Activated CD8-positive, alpha-beta memory T cell treated with anti-CD3 and anti-CD28 coated beads for 4 hours (primary cell): ENCODE measurements at regions not wholly inside any gene's neighbourhood (a gene's known extent, or its start where the extent isn't known, plus 50 kb on each side); places are given as distances from the start of the nearest gene placed in this dataset.
"Not testable (repeated sequence)": the region's sequence is repeated elsewhere in the genome, so short reads cannot be mapped to it uniquely, and the experiment has no call there.

Source experiments
- DNase-seq, 2 donors: peaks; one replicate each; pipeline ENCODE4 v3.0.0-alpha.2; 2020; ENCODE audit warnings: low read depth in 2 of 2

DNA sequence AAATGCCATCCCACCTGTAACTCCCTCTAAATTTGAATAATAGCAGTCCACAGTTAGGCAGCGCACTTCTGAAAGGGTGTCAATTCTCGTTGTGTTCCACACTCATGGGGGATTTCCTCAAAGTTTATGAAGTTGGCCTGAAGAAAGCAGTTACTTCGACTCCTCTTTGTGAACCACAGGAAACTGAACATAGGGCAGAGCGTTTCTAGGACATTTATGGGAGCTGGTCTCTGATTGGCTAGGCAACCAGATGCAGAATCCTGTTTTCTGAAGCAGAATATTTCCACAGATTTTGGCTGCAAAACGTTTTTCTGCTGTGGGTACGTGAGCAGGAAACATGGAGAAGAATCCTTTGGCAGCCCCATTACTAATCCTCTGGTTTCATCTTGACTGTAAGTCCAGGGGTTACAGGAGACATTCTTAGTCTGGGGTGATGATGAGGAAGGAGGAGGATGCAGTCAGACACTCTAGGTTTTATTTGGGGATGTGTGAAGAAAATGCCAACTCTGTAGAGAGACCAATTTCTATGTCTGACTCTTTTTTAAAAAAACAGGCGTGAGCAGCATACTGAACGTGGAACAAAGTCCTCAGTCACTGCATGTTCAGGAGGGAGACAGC lies 431.5 kb upstream of the OR4E1 start:
- DNase-seq, result no peak

- DNase-seq, result not testable (repeated sequence)
Measured at GRCh38 chr14:22100764-22101120, 427.1 kb upstream of the OR4E1 start.

DNA sequence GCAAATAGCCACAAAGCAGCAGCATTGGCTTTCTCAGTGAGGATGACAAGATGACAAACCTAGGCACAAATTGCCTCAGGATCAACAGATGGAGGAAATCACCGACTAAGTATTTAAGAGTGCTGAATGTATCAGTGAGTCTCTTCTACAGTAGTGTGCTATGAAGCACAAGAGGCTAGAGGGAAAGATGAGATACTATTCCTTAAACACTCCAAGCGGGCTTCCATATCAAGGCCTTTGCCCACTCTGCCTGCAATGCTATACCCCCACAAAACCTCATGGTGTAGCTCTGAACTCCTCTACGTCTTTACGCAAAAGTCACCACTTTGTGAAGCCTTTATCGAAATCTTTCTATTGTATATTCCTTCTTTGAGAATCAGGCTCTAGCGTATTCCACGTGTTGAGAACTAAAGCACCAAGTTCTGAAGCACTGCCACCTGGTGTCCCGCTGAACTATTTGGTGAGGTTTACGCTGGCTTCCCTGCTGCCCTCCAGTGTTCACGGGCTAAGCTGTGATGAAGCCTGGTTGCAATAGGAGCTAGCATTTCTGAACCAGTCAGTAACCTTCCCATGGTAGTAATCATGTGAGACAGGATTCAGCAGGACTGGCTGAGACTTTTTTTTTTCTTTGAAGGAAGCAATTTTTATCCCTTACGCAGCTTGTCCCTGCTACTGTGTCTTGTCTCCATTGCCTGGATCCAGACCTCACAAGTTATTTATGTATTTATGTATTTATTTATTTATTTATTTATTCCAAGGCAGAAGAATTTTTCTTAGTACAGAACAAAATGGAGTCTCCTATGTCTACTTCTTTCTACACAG lies 426.5 kb upstream of the OR4E1 start:
- DNase-seq, result peak; percentile 11 to 16

- no peak for DNase-seq
Measured at GRCh38 chr14:22098435-22098834, 424.8 kb upstream of the OR4E1 start.

- no peak for DNase-seq
Measured at GRCh38 chr14:22097586-22098292, 424.1 kb upstream of the OR4E1 start.

DNA sequence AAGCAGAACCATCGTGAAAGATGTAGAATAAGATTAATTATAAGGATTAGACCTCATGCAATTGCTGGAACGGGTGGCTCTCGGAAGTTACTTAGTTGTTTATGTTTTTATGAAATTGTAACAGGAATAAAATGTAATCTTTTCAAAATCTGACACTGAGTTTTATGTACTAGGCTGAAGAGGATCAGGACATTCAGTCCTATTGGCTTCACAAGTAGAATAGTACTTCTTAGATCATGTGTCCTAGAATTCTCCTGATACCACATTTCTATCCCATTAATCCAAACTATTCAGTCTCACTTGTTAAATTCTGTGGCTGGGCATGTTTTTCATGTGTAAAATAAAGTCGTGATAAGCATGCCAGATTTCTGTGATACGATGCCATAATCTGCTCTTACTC lies 423.5 kb upstream of the OR4E1 start:
- no peak for DNase-seq

GRCh38 chr14:22096514-22096895 lies 422.9 kb upstream of the OR4E1 start:
- no peak for DNase-seq

GRCh38 chr14:22095860-22096513 lies 422.4 kb upstream of the OR4E1 start:
- DNase-seq, result no peak

GRCh38 chr14:22089940-22090339 lies 416.3 kb upstream of the OR4E1 start:
- no peak for DNase-seq

DNA sequence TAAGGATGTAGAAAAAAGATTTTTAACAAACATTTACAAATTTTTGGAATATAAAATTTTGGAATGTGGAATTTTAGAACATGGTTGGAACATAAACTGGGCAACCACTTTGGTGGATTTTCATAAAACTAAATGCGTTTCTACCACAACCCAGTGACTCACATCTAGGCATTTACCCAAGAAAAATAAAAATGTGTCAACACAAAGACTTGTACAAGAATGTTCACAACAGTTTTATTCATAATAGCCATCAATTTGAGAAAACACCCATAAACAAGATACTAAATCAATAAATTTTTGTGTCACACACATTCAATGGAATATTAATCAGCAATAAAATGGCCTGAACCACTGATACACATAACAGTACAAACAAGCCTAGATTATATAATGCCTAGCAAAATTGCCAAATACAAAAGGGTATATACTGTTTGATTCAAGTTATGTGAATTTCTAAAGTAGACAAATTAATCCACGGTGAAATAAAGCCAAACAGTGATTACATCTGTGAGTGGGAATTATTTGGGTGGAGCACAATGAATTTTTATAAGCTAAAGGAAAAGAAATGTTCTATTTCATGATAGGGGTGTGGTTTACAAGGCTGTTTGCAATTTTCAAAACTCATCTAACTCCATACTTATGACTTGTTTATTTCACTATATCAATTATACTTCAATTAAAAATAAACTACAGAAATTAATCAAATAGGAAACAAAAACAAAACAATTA lies 415.2 kb upstream of the OR4E1 start:
- no peak for DNase-seq

DNA sequence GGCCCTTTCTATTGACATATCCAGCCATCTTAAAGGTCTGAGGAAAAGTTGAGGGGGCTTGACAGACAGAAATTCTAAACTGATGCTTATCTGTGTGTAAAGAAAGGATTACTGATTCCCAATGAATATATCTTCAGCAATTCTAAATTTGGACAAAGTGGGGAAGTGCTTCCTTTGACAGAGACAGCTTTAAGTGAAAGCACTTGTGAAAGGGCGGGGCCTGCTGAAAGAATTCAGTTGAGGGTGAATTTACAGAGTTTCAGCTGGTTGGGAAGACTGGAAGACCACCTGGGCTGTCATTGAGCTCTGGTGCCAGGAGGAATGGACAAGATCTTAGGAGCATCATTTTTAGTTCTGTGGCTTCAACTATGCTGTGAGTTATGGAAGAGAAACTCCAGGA lies 412.5 kb upstream of the OR4E1 start:
- DNase-seq, result no peak

- no peak for DNase-seq
Measured at GRCh38 chr14:22084393-22085281, 411.0 kb upstream of the OR4E1 start.

- no peak for DNase-seq
Measured at GRCh38 chr14:22081337-22081736, 407.7 kb upstream of the OR4E1 start.

- no peak for DNase-seq
Measured at GRCh38 chr14:22079766-22080165, 406.1 kb upstream of the OR4E1 start.

GRCh38 chr14:22073801-22074200 lies 400.2 kb upstream of the OR4E1 start:
- DNase-seq, result no peak

DNA sequence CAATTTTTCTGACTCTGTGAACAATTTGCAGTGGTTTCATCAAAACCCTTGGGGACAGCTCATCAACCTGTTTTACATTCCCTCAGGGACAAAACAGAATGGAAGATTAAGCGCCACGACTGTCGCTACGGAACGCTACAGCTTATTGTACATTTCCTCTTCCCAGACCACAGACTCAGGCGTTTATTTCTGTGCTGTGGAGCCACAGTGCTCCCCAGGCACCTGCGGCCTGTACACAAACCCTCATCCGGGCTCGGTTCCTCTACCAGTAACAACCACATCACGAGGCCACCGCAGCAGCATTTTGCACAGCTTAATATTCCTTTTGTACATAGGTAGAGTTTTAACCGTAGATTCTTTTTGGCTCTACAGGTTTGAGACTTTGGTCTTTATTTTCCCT lies 397.4 kb upstream of the OR4E1 start:
- no peak for DNase-seq

DNA sequence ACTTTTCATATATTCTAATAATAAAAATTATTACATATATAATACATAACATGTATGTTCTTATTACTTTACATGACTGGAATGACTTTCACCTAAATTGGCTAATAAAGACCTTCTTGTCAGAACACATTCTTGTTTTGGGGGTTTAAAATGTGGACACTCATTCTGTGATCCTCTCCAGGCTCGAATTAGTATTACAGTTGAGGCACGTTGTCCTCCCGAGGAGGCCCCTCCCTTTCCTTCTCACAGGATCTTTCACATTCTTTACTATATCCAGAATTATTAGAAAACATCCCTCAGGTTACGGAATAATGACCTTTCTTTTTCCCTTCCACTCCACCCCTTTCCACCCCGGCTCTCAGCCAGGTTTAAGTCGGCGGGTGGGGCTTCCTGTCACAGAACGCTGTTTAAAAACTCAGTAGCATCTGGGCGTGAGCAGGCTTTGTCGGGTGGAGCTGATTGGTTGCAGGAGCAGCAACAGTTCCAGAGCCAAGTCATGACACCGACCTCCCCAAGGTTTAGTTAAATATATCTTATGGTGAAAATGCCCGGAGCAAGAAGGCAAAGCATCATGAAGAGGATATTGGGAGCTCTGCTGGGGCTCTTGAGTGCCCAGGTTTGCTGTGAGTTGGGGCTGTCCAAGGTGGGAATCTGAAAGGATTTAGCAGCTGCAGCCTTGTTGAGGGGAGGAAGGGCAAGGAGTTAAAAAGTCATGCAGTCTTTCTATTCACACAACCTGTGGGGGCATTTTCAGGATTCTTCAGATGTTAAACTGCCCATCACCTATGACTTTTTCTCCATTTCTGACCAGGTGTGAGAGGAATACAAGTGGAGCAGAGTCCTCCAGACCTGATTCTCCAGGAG lies 396.7 kb upstream of the OR4E1 start:
- DNase-seq, result no peak

- no peak for DNase-seq
Measured at GRCh38 chr14:22065347-22065746, 391.7 kb upstream of the OR4E1 start.

GRCh38 chr14:22059201-22059600 lies 385.6 kb upstream of the OR4E1 start:
- no peak for DNase-seq

- DNase-seq, result no peak
Measured at GRCh38 chr14:22052795-22053194, 379.2 kb upstream of the OR4E1 start.
